Nephron (organoid): ENCODE measurements at regions not wholly inside any gene's neighbourhood (a gene's known extent, or its start where the extent isn't known, plus 50 kb on each side); places are given as distances from the start of the nearest gene placed in this dataset.
A peak's percentile ranks its signal among the peaks of the same experiment; 100 is the strongest.

ENCODE experiments used
- H3K27ac Mint-ChIP-seq, 3 experiments: 2 replicates each; pipeline ENCODE4 v1.8.0; 2020; ENCODE audit warnings: mixed read lengths in 3 of 3, mild to moderate bottlenecking in 2 of 3, moderate library complexity in 1 of 3
- H3K27me3 Mint-ChIP-seq: 2 replicates; pipeline ENCODE4 v1.8.0; 2021; ENCODE audit warnings: low read depth, mild to moderate bottlenecking, moderate library complexity, mixed read lengths
- H3K36me3 Mint-ChIP-seq: 2 replicates; pipeline ENCODE4 v1.8.0; 2020; ENCODE audit warnings: low read depth, mixed read lengths
- H3K4me1 Mint-ChIP-seq: 2 replicates; pipeline ENCODE4 v1.8.0; 2020; ENCODE audit warnings: mixed read lengths
- H3K4me3 Mint-ChIP-seq, 3 experiments: 2 replicates each; pipeline ENCODE4 v1.8.0; 2020; ENCODE audit warnings: mild to moderate bottlenecking in 3 of 3, mixed read lengths in 3 of 3, moderate library complexity in 2 of 3
- H3K9me3 Mint-ChIP-seq: 2 replicates; pipeline ENCODE4 v1.8.0; 2020; ENCODE audit warnings: mixed read lengths
- CTCF ChIP-seq, 3 experiments: fragments of 200-600 bp; sonication (generic); IDR thresholded peaks; one replicate each; pipeline ENCODE4 v1.5.0; 2021; ENCODE audit warnings: antibody characterized with exemption in 3 of 3; ENCODE audit not compliant: unreplicated experiment in 3 of 3

- peak overlapping the region; percentile 61 to 80 (median 78) for H3K4me3 Mint-ChIP-seq
- no peaks in the 10 kb centered on the region for H3K9me3 Mint-ChIP-seq
- TF ChIP-seq CTCF (IDR thresholded peaks at IDR 0.05; ENCODE audit: unreplicated experiment in 3 of 3): no peak
- H3K36me3 Mint-ChIP-seq: no peaks in the 10 kb centered on the region
- peaks cover 6% of the 10 kb centered on the region for H3K27me3 Mint-ChIP-seq
- peak overlapping the region; percentile 93 to 97 (median 94) for H3K27ac Mint-ChIP-seq
- H3K4me1 Mint-ChIP-seq: peaks cover 49% of the 10 kb centered on the region
These were observed 154.2 kb upstream of the KLF12 start for GRCh38 chr13:74288361-74288911.

- Mint-ChIP-seq H3K4me1 (peaks cover 49% of the 10 kb centered on the region), H3K36me3 (no peaks in the 10 kb centered on the region), H3K27me3 (peaks cover 6% of the 10 kb centered on the region), H3K27ac (peak overlapping the region; percentile 93 to 97 (median 94)), H3K9me3 (no peaks in the 10 kb centered on the region), H3K4me3 (peak overlapping the region; percentile 61 to 80 (median 78))
- no peak for TF ChIP-seq CTCF (IDR thresholded peaks at IDR 0.05; ENCODE audit: unreplicated experiment in 3 of 3)
These were observed 153.5 kb upstream of the KLF12 start for GRCh38 chr13:74287724-74288169.

GRCh38 chr13:74280795-74281490 lies 146.7 kb upstream of the KLF12 start:
- no peak for TF ChIP-seq CTCF (IDR thresholded peaks at IDR 0.05; ENCODE audit: unreplicated experiment in 3 of 3)
- H3K9me3 Mint-ChIP-seq: no peaks in the 10 kb centered on the region
- H3K4me1 Mint-ChIP-seq: peaks cover 4% of the 10 kb centered on the region
- peaks cover 3% of the 10 kb centered on the region for H3K27me3 Mint-ChIP-seq
- H3K4me3 Mint-ChIP-seq: no peak overlapping the region
- H3K27ac Mint-ChIP-seq: peak overlapping the region in 1 of 3 experiments; percentile 31
- no peaks in the 10 kb centered on the region for H3K36me3 Mint-ChIP-seq

- Mint-ChIP-seq H3K36me3 (no peaks in the 10 kb centered on the region), H3K27ac (no peak overlapping the region), H3K9me3 (no peaks in the 10 kb centered on the region), H3K4me1 (peaks cover 4% of the 10 kb centered on the region), H3K27me3 (no peaks in the 10 kb centered on the region), H3K4me3 (no peak overlapping the region)
- no peak for TF ChIP-seq CTCF (IDR thresholded peaks at IDR 0.05; ENCODE audit: unreplicated experiment in 3 of 3)
These were observed 146.0 kb upstream of the KLF12 start for GRCh38 chr13:74280093-74280794.

DNA sequence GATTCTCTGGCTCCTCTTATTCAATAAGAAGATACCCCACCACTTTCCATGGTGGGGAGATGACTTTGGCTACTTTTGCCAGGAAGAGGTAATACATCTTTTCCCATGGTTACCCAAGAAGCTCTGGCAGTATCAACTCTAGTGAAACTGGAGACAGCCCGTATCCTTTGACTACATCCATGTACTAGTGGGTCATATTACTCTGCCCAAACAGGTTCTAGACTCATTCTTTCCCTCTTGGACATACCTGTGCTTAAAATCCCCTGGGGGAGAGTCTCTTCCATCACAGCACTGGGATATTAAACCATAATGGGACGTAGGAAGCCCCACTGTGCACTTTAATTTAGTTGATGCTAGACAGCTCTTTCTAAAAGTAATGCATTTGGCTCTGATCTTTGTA lies 144.7 kb upstream of the KLF12 start:
- Mint-ChIP-seq H3K36me3 (no peaks in the 10 kb centered on the region), H3K27me3 (no peaks in the 10 kb centered on the region), H3K4me1 (peaks cover 4% of the 10 kb centered on the region), H3K27ac (no peak overlapping the region), H3K9me3 (no peaks in the 10 kb centered on the region), H3K4me3 (no peak overlapping the region)
- no peak for TF ChIP-seq CTCF (IDR thresholded peaks at IDR 0.05; ENCODE audit: unreplicated experiment in 3 of 3)
